ENCODE measurements at regions not wholly inside any gene's neighbourhood (a gene's known extent, or its start where the extent isn't known, plus 50 kb on each side); places are given as distances from the start of the nearest gene placed in this dataset.

GRCh38 chr18:46282646-46283045, 178.5 kb downstream of the HAUS1 start:
- no peak for ATAC-seq
- TF ChIP-seq ESRRG (CRISPR knock-in tag; IDR thresholded peaks at IDR 0.05) (no peak), TCF4 (CRISPR knock-in tag; IDR thresholded peaks at IDR 0.05; ENCODE audit: borderline replicate concordance) (no peak), CREB5 (CRISPR knock-in tag; IDR thresholded peaks at IDR 0.05; ENCODE audit: low read depth) (no peak)

GRCh38 chr18:46283268-46283667, 179.1 kb downstream of the HAUS1 start:
- ATAC-seq = no peak
- TF ChIP-seq ZNF70 (CRISPR knock-in tag; IDR thresholded peaks at IDR 0.05) (no peak), SNAI2 (CRISPR knock-in tag; IDR thresholded peaks at IDR 0.05) (no peak)

DNA sequence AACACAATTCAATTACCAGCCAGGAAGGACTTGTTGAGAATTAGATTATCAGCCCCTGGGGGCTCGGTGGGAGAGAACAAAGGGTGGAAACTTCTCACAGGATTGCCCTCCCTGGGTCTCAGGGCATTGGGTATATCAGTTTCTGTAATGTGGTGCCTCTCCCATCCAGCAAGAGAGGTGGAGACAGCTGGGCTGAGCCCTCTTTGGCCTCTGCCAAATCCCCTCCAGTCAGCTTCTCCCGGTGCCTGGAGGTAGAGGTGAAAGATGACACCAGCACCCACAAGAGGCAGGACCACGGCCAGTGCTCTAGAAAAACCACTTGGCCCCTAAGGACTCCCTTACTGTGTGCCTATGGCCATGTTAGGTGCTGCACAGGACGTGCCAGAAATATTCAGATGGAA, 179.7 kb downstream of the HAUS1 start:
- peak; percentile 22 for ATAC-seq
- TF ChIP-seq ZFP30 (CRISPR knock-in tag; IDR thresholded peaks at IDR 0.05) = no peak
- no peak for TF ChIP-seq TSHZ2 (CRISPR knock-in tag; IDR thresholded peaks at IDR 0.05)
- no peak for TF ChIP-seq OSR1 (CRISPR knock-in tag; IDR thresholded peaks at IDR 0.05)
- no peak for TF ChIP-seq ZNF565 (CRISPR knock-in tag; conservative IDR thresholded peaks at IDR 0.05; ENCODE audit: low read depth)
- TF ChIP-seq SNAI2 (CRISPR knock-in tag; IDR thresholded peaks at IDR 0.05) = no peak
- TF ChIP-seq PPARA (CRISPR knock-in tag; IDR thresholded peaks at IDR 0.05; ENCODE audit: borderline replicate concordance) = no peak
- no peak for TF ChIP-seq ISL1 (CRISPR knock-in tag; IDR thresholded peaks at IDR 0.05)
- TF ChIP-seq ZFP3 (CRISPR knock-in tag; IDR thresholded peaks at IDR 0.05) = no peak

- TF ChIP-seq, protein P1, sequence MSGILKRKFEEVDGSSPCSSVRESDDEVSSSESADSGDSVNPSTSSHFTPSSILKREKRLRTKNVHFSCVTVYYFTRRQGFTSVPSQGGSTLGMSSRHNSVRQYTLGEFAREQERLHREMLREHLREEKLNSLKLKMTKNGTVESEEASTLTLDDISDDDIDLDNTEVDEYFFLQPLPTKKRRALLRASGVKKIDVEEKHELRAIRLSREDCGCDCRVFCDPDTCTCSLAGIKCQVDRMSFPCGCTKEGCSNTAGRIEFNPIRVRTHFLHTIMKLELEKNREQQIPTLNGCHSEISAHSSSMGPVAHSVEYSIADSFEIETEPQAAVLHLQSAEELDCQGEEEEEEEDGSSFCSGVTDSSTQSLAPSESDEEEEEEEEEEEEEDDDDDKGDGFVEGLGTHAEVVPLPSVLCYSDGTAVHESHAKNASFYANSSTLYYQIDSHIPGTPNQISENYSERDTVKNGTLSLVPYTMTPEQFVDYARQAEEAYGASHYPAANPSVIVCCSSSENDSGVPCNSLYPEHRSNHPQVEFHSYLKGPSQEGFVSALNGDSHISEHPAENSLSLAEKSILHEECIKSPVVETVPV (CRISPR knock-in tag; IDR thresholded peaks at IDR 0.05) = no peak
- TF ChIP-seq ISL1 (CRISPR knock-in tag; IDR thresholded peaks at IDR 0.05) (no peak), OSR1 (CRISPR knock-in tag; IDR thresholded peaks at IDR 0.05) (no peak)
- ATAC-seq = no peak
These were observed 185.3 kb downstream of the HAUS1 start for GRCh38 chr18:46289463-46289862.

GRCh38 chr18:46289931-46290330, 185.7 kb downstream of the HAUS1 start:
- TF ChIP-seq ZFP3 (CRISPR knock-in tag; IDR thresholded peaks at IDR 0.05) (no peak), TOX (CRISPR knock-in tag; IDR thresholded peaks at IDR 0.05; ENCODE audit: borderline replicate concordance) (no peak), ZNF70 (CRISPR knock-in tag; IDR thresholded peaks at IDR 0.05) (no peak)
- TF ChIP-seq, protein P1 (CRISPR knock-in tag; IDR thresholded peaks at IDR 0.05) = no peak
- no peak for ATAC-seq

DNA sequence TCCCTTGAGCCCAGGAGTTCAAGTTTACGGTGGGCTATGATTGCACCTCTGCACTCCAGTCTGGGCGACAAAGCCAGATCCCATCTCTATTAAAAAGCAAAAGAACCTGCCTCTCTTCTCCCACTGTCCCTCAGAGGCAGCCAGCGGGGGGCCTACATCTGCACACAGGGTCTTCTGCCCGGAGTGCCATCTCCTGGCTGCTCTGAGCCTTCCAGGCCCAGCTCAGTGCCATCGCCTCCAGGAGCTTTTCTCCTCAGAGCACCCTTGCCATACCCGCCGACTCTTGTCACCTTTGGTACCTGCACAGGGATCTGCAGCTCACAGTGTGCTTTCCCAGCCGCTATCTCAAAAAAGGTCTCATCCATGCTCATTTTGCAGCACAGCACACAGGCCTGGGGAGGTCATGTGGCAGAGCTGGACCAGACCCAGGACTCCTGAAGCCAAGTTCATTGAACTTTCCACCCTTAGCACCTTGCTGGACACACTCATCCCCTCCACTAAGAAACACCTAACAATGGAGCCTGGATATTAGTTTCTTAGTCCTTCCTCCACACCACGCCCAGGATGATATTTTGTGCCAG, 186.3 kb downstream of the HAUS1 start:
- TF ChIP-seq ZNF70 (CRISPR knock-in tag; IDR thresholded peaks at IDR 0.05) (no peak), BACH2 (CRISPR knock-in tag; IDR thresholded peaks at IDR 0.05; ENCODE audit: borderline replicate concordance) (no peak), ZFP3 (CRISPR knock-in tag; IDR thresholded peaks at IDR 0.05) (no peak), POU6F1 (CRISPR knock-in tag; IDR thresholded peaks at IDR 0.05; ENCODE audit: borderline replicate concordance, low read depth) (no peak)
- no peak for ATAC-seq

Data from SK-N-SH treated with all-trans-retinoic acid at 6 μM for 48 hours (cell line).